HG03103 (cell line): ENCODE measurements at regions not wholly inside any gene's neighbourhood (a gene's known extent, or its start where the extent isn't known, plus 50 kb on each side); places are given as distances from the start of the nearest gene placed in this dataset.
"Not testable (repeated sequence)": the region's sequence is repeated elsewhere in the genome, so short reads cannot be mapped to it uniquely, and the experiment has no call there.

ENCODE experiments used
- ATAC-seq: cut with Tn5 transposase; IDR thresholded peaks from one replicate; pipeline ENCODE4 v1.9.1; 2021; ENCODE audit warnings: low read depth; ENCODE audit not compliant: unreplicated experiment

DNA sequence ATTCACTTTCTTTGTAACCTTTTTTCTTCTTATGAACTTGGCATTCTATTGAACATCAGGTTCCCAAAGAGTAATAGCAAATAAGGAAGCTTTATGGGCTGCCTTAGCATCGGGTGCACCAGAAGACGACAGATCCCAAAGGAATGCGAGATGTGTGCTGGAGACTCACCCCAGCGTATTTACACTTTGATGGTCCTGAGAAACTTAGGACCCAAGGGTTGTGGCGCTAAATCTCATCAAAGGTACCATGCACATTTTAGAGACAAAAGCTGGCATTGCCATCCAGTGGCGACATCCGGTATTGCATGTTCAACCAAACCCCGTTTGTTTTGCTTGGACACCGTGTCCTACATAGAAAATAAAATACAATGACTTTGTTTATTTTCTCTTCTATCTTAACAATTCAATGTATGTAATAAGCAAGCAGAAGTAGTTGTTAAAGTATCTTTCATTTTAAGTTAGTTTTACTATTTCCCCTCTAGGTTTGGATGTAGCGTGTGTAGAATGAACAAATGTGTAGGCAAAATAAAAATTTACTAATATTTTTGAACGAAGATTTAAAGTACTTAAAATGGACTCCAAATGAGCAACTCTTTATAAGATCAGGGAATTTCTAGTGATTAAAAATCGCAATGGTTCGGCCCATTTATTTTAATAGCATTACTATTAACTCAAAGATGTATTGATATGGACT, 1154.8 kb downstream of the GATA3 start:
- ATAC-seq: peak; percentile 92

- no peak for ATAC-seq
These were observed 1156.7 kb downstream of the GATA3 start for GRCh38 chr10:9211228-9211627.

DNA sequence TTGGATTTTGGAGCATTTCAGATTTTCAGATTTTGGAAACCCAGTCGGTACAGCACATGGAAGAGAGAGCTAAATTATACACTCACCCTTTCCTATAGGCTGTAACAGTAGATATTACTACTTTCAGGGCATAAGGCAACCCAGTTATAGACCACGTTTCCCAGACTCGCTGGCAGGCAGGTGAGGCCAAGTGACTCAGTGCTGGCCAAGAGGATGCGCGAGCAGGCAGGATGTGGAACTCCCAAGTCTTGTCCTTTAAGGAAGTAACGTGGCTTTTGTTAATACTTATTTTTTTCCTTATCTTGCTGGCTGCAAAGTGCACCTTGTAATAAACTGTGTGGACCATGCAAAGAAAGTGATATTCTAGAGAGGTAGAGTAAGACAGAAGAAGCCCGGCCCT, 1160.1 kb downstream of the GATA3 start:
- ATAC-seq: no peak

DNA sequence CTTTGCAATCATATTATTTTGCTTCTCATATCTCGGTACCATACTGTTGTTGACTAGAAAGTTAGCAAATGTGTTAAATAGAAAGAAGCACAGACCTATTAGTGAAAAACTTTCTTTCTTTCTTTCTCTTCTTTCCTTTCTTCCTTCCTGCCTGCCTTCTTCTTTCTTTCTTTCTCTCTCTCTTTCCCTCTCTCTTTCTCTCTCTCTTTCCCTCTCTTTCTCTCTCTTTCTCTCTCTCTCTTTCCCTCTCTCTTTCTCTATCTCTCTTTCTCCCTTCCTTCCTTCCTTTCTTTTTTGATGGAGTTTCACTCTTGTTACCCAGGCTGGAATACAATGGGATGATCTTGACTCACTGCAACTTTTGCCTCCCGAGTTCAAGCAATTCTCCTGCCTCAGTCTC, 1160.6 kb downstream of the GATA3 start:
- no peak for ATAC-seq

- no peak for ATAC-seq
These were observed 1165.4 kb downstream of the GATA3 start for GRCh38 chr10:9219860-9220259.

GRCh38 chr10:9222917-9223316, 1168.4 kb downstream of the GATA3 start:
- no peak for ATAC-seq

- no peak for ATAC-seq
These were observed 1173.3 kb downstream of the GATA3 start for GRCh38 chr10:9227679-9228365.

GRCh38 chr10:9228771-9229170, 1174.3 kb downstream of the GATA3 start:
- no peak for ATAC-seq

- no peak for ATAC-seq
These were observed 1175.3 kb downstream of the GATA3 start for GRCh38 chr10:9229702-9230244.

- ATAC-seq: no peak
These were observed 1176.1 kb downstream of the GATA3 start for GRCh38 chr10:9230625-9231024.

DNA sequence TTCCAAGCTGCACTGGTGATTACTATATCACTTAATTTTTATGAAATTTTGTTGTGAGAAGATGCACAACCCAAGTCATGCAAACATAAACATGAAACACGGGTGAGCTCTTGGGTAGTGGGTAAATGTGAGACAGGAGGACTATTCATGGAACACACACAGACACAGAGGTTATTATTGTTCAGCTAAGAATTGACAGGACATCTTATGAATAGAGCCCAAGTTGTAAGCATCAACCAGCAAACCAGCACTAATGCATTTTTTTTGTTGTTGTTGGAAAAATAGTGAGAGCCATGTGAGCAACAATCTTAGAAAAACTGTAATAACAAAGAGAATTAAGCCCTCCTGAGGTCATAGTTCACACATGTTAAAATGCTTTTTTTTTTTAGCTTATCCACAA, 1179.7 kb downstream of the GATA3 start:
- no peak for ATAC-seq

- ATAC-seq: no peak
These were observed 1183.6 kb downstream of the GATA3 start for GRCh38 chr10:9238041-9238440.

DNA sequence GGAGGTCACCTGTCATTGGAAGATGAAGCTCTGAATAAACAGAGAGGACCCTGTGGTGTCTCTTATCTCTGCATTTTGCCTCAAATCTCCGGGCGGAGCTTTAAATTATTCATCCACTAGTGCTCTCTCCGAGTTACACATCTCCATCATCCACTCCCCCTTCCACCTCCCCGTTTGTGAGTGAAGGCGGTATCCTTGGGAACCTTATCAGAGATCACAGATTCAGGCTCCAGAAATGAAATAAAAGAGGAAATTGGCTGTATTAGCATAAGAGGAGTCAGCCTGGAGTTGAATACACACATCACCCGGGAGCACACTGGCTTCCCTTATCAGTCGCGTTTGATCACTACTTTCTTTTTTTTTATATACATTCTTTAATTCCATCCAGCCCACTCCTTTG, 1184.8 kb downstream of the GATA3 start:
- ATAC-seq: no peak

DNA sequence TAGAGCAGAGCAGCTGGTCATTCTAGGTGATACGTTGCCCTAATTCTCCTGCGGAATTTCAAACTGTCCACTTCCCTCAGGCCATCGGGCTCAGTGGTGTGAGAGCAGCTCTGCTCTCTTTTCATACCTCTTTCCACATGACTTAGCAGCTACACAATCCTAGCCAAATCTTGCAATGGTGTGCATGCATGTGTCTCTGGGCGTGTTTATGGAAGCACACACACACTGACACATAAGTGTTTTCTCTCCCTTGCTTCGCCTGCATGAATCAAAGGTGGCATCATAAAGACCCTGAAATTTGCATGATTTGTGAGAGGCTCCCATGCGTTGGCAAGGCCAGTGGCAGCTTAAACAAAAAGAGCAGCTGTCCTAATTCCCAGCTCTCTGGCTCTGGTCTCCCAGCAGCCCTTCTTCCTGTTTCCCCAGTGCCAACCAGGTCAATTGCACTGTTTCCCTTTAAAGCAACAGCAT, 1189.5 kb downstream of the GATA3 start:
- no peak for ATAC-seq

- ATAC-seq: no peak
These were observed 1190.4 kb downstream of the GATA3 start for GRCh38 chr10:9244864-9245263.

DNA sequence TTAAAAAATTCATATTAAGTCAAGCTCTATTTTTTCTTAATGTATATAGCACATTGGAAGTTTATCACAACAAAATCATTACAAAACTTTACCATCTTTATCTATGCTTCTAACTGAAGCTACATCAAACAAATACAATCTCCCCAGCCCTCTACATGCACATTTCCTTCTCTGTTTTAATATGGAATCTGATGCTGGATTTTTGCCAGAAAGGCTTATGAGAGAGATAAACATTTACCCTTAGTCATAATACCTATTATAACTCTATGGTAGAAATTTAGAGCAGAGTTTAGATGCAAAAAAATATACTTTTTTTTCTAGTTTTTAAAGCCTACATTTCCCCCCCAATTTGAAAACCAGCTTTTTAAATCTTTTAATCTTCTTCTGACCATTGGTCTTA, 1198.6 kb downstream of the GATA3 start:
- no peak for ATAC-seq

DNA sequence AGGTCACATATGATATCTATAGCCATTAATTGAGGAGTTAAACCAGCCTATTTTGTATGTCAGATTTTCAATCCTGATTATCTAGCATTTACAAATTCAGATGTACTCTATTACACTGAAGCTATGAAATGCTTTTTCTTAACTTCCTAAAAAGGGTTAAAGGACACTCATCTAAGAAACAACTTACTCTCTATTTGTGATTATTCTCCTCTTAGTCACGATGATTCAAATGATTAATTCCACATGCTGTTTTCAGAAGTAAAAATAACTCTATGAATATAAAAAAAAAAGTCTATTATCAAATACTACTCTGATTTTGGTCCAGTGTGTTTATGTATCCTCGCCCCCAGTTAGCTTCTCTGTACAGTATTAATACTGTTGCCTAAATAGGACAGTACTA, 1199.9 kb downstream of the GATA3 start:
- ATAC-seq: no peak

GRCh38 chr10:9260690-9261089, 1206.2 kb downstream of the GATA3 start:
- no peak for ATAC-seq

- ATAC-seq: no peak
These were observed 1208.3 kb downstream of the GATA3 start for GRCh38 chr10:9262770-9263169.

DNA sequence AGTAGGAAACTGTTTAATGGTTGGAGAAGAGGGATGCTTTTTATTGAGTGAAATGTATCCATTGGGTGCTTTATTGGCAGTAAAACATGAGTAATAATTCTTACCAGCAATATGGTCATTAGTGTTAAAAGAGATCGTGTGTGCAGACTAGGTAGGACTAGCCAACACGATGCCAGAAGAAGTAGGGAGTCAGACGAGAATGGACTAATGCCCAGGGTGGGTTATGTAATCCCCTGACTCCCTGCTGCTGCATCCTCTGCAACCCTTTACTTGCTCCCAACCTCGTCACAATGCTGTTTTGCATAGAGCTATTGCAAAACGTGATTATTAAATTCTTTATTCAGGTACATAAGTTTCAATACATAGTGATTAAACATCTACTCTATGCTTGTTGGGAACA, 1213.7 kb downstream of the GATA3 start:
- no peak for ATAC-seq

DNA sequence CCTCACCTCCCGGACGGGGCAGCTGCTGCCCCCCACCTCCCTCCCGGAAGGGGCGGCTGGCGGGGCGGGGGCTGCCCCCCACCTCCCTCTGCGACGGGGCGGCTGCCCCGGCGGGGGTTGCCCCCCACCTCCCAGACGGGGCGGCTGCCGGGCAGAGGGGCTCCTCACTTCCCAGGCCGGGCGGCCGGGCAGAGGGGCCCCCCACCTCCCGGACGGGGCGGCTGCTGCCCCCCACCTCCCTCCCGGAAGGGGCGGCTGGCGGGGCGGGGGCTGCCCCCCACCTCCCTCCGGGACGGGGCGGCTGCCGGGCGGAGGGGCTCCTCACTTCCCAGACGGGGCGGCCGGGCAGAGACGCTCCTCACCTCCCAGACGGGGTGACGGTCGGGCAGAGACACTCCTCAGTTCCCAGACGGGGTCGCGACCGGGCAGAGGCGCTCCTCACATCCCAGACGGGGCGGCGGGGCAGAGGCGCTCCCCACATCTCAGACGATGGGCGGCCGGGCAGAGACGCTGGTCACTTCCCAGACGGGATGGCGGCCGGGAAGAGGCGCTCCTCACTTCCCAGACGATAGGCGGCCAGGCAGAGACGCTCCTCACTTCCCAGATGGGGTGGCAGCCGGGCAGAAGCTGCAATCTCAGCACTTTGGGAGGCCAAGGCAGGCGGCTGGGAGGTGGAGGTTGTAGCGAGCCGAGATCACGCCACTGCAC, 1218.8 kb downstream of the GATA3 start:
- ATAC-seq: not testable (repeated sequence)
